ENCODE measurements at regions not wholly inside any gene's neighbourhood (a gene's known extent, or its start where the extent isn't known, plus 50 kb on each side); places are given as distances from the start of the nearest gene placed in this dataset.

GRCh38 chr10:89915968-89916367 is 214.6 kb downstream of the KIF20B start:
- TF ChIP-seq, protein P1, sequence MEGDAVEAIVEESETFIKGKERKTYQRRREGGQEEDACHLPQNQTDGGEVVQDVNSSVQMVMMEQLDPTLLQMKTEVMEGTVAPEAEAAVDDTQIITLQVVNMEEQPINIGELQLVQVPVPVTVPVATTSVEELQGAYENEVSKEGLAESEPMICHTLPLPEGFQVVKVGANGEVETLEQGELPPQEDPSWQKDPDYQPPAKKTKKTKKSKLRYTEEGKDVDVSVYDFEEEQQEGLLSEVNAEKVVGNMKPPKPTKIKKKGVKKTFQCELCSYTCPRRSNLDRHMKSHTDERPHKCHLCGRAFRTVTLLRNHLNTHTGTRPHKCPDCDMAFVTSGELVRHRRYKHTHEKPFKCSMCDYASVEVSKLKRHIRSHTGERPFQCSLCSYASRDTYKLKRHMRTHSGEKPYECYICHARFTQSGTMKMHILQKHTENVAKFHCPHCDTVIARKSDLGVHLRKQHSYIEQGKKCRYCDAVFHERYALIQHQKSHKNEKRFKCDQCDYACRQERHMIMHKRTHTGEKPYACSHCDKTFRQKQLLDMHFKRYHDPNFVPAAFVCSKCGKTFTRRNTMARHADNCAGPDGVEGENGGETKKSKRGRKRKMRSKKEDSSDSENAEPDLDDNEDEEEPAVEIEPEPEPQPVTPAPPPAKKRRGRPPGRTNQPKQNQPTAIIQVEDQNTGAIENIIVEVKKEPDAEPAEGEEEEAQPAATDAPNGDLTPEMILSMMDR (IDR thresholded peaks at IDR 0.05; ENCODE audit: low read depth, low read length): no peak
- H3K4me3 ChIP-seq (replicated peaks in 1 of 2; ENCODE audit: low read depth in 2 of 2, low read length in 2 of 2): no peak overlapping the region
- DNase-seq (ENCODE audit: low read depth in 2 of 2): no peak

DNA sequence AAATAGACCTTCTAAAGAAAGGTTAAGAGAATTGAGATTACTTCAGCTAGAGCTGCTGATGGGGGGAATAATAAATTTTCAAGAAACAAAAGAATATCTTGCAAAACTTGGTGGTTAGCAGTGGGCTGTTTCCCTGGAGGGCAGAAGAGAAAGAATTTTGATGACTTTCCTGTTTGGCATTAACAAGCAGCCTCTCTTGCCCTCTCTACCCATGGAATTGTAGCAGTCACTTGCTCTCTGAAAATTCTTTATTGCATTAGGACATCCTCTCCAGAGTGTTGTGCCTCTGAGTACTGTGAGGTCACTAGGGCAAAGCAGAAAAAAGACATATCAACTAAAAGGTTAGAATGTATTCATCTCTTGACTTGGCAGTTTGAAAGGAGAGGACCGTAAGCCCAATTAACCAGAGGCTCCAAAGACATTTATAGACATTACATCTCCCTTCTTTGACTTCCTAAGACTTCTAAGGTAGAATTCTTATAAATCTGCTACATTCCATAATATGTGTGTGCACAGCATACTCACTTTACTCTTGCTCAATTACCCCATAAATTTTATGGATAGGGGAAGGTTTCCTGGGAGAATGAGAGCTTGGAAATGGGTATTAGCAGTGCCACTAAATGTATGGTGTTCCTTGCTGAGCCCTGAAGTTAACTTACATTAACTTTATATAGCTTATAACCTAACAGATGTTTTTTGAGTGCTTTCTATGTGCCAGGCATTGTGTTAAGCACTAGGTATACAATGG is 215.3 kb downstream of the KIF20B start:
- DNase-seq (ENCODE audit: low read depth in 2 of 2): peak; percentile 3 to 28
- H3K4me3 ChIP-seq (replicated peaks in 1 of 2; ENCODE audit: low read depth in 2 of 2, low read length in 2 of 2): no peak overlapping the region
- TF ChIP-seq, protein P1 (IDR thresholded peaks at IDR 0.05; ENCODE audit: low read depth, low read length): no peak

DNA sequence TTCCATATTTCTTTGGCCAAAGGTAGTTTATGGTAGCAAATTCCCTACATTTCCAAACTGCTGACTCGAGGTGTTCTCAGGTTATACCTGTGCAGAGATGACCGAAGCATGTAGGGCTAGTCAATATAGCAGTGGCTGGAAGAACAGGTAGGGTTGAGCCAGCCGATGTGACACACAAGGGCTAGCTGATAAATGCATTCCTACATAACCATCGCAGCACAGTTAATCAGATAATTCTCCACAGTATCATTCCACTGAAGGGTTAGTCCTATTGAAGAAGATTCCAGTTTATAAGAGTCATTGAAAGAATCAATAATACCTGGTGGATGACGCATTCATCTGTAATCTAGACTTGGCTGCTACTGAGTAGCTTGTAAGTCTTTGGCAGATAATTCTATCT is 220.0 kb downstream of the KIF20B start:
- TF ChIP-seq, protein P1 (IDR thresholded peaks at IDR 0.05; ENCODE audit: low read depth, low read length): no peak
- DNase-seq (ENCODE audit: low read depth in 2 of 2): no peak
- no peak overlapping the region for H3K4me3 ChIP-seq (replicated peaks in 1 of 2; ENCODE audit: low read depth in 2 of 2, low read length in 2 of 2)

- no peak overlapping the region for H3K4me3 ChIP-seq (replicated peaks in 1 of 2; ENCODE audit: low read depth in 2 of 2, low read length in 2 of 2)
- no peak for DNase-seq (ENCODE audit: low read depth in 2 of 2)
- TF ChIP-seq, protein P1 (IDR thresholded peaks at IDR 0.05; ENCODE audit: low read depth, low read length): no peak
Measured at GRCh38 chr10:89923661-89924060, 222.3 kb downstream of the KIF20B start.

GRCh38 chr10:89924261-89924660 is 222.9 kb downstream of the KIF20B start:
- H3K4me3 ChIP-seq (replicated peaks in 1 of 2; ENCODE audit: low read depth in 2 of 2, low read length in 2 of 2): no peak overlapping the region

DNA sequence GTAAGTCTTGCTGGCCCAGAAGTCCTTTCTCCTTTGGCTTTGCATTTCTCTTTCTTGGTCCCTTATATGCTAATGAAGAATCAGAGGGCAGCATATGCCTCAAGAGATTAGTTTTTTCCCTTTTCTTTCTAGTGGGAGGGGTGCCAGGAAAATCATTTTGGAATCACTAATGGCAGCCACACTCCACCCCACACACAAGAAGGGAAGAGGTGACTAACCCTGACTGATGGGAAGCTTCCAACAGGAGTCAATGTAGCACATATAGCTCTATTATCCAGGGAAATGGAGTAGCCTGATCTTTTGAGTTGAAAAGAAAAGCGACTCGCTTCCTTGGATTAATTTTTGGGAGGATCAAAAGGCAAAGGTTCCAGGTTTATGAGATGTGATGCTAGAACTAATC is 225.3 kb downstream of the KIF20B start:
- TF ChIP-seq, protein P1 (IDR thresholded peaks at IDR 0.05; ENCODE audit: low read depth, low read length): no peak
- DNase-seq (ENCODE audit: low read depth in 2 of 2): no peak
- H3K4me3 ChIP-seq (replicated peaks in 1 of 2; ENCODE audit: low read depth in 2 of 2, low read length in 2 of 2): no peak overlapping the region

More at GRCh38 chr10:89924261-89924660, 222.9 kb downstream of the KIF20B start:
- DNase-seq (ENCODE audit: low read depth in 2 of 2): no peak
- TF ChIP-seq, protein P1 (IDR thresholded peaks at IDR 0.05; ENCODE audit: low read depth, low read length): no peak
